Right atrium auricular region (tissue), 2 donors: ENCODE measurements at regions not wholly inside any gene's neighbourhood (a gene's known extent, or its start where the extent isn't known, plus 50 kb on each side); places are given as distances from the start of the nearest gene placed in this dataset.

Source experiments
- DNase-seq: peaks from one replicate; pipeline ENCODE4 v3.0.0-alpha.2; 2019; ENCODE audit warnings: low spot score
- H3K27ac ChIP-seq, 2 donors: fragments of 200-600 bp; sonication (generic); 1 replicate in 1 of 2; 2 replicates in 1 of 2; pipeline ENCODE4 v1.5.1; 2016 to 2019
- H3K27me3 ChIP-seq, 2 donors: fragments of 200-600 bp; sonication (generic); one replicate each; pipeline versions ENCODE4 v1.5.1 to v1.6.0; 2017 to 2019
- H3K36me3 ChIP-seq: fragments of 200-600 bp; sonication (generic); one replicate; pipeline ENCODE4 v1.5.1; 2016
- H3K4me1 ChIP-seq, 2 donors: fragments of 200-600 bp; sonication (generic); one replicate each; pipeline versions ENCODE4 v1.5.1 to v1.6.0; 2017 to 2019
- H3K4me3 ChIP-seq, 2 donors: fragments of 200-600 bp; sonication (generic); 1 replicate in 1 of 2; 2 replicates in 1 of 2; pipeline ENCODE4 v1.5.1; 2017 to 2019; ENCODE audit warnings: mild to moderate bottlenecking in 1 of 2, moderate library complexity in 1 of 2
- H3K9me3 ChIP-seq, 2 donors: fragments of 200-600 bp; sonication (generic); one replicate each; pipeline ENCODE4 v1.5.1; 2019
- CTCF ChIP-seq, 2 donors: fragments of 200-600 bp; sonication (generic); IDR thresholded peaks; one replicate each; pipeline ENCODE4 v1.5.1; 2019; ENCODE audit warnings: antibody characterized with exemption in 2 of 2

DNA sequence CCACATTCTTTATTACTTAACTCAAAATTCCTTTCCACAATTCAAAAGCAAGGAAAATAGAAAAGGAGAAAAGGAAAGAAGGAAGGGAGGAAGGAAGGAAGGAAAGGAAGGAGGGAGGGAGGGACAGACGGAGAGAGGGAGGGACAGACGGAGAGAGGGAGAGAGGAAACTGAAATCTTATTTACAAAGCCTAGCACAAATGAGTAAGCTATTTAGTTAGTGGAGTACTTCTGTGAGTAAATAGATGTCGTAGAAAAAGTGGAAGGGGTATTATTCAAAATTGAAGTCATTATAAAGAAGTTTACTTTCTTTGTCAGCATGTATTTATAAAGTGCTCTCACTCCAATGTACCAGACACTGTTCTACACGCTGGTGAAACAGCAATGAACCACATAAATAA, 177.9 kb downstream of the CETN3 start:
- H3K36me3 ChIP-seq, result no peaks in the 10 kb centered on the region
- no peak for TF ChIP-seq CTCF (IDR thresholded peaks at IDR 0.05)
- DNase-seq, result no peak
- no peak overlapping the region for H3K4me3 ChIP-seq
- no peak overlapping the region for H3K27ac ChIP-seq
- no peaks in the 10 kb centered on the region for H3K27me3 ChIP-seq
- no peaks in the 10 kb centered on the region for H3K4me1 ChIP-seq
- H3K9me3 ChIP-seq, result no peaks in the 10 kb centered on the region

DNA sequence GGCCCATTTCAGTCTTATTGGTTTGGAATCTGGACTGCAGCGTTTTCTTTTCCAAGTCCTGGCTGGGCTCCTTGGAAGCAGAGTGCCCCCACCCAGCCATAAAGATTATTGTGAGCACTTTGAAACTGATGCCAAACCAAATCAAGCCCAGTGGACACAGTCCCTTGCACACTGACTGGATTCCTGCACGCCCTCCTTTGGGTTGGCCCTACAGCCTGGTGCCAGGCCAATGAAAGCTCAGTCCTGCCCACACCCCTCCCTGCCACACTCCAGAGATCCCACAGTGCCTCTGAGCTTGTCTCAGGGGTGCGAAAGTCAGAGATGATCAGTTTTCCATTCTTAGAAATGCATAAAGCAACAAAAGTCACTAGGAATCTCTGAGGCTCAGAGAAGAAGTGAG, 181.9 kb downstream of the CETN3 start:
- DNase-seq, result no peak
- H3K4me3 ChIP-seq, result no peak overlapping the region
- no peaks in the 10 kb centered on the region for H3K27me3 ChIP-seq
- no peaks in the 10 kb centered on the region for H3K9me3 ChIP-seq
- H3K36me3 ChIP-seq, result no peaks in the 10 kb centered on the region
- TF ChIP-seq CTCF (IDR thresholded peaks at IDR 0.05), result no peak
- H3K4me1 ChIP-seq, result no peaks in the 10 kb centered on the region
- H3K27ac ChIP-seq, result no peak overlapping the region

DNA sequence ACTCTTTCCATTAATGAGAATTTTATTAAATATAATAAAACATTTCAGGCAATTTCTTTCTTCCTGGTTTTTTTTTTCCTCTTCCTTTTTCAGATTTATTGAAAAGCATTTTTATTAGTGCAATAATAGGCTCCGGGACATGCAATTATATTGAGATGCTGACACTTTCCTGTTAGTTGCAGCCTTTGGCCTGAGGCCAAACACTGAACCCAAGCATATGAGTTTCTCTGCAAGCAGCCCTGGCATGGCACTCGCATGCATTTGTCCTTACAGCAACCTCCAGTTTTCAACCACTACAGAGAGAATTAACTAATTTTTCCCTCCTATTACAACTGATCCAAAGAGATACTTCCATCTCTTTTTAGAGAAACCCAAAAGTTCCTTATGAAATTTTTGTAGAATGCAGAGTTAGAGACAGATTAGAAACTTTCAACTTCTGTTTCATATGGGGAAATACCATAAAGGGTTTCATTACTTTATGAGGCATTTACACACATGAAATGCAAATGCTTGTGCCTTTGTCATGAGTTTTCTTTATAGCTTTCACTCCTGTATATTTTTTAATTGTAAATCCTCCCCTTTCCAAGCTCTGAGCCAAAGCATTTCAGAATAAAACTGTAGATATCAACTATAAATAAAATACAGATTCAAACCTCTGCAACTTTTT, 183.0 kb downstream of the CETN3 start:
- no peak for DNase-seq
- H3K27me3 ChIP-seq, result no peaks in the 10 kb centered on the region
- H3K4me3 ChIP-seq, result no peak overlapping the region
- H3K4me1 ChIP-seq, result no peaks in the 10 kb centered on the region
- TF ChIP-seq CTCF (IDR thresholded peaks at IDR 0.05), result no peak
- no peak overlapping the region for H3K27ac ChIP-seq
- no peaks in the 10 kb centered on the region for H3K36me3 ChIP-seq
- H3K9me3 ChIP-seq, result no peaks in the 10 kb centered on the region

DNA sequence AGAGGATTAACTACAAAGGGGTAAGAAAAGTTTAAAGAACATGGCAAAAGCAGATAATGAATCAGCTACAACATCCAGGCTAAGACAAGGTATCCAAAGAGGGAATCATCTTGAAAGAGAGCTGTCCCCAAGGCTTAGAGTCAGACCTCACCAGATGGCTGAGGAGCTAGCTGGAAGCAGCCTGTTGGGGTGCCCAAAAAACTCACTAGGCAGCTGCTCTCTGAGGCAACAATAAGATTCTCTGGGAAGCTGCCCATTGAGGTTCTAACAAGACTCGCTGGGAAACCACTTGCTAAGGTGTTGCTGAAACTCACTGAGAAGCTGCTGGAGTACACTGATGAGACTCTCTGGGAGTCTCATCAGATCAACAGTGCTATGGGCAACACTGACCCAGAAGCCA, 185.2 kb downstream of the CETN3 start:
- no peak for TF ChIP-seq CTCF (IDR thresholded peaks at IDR 0.05)
- DNase-seq, result no peak

DNA sequence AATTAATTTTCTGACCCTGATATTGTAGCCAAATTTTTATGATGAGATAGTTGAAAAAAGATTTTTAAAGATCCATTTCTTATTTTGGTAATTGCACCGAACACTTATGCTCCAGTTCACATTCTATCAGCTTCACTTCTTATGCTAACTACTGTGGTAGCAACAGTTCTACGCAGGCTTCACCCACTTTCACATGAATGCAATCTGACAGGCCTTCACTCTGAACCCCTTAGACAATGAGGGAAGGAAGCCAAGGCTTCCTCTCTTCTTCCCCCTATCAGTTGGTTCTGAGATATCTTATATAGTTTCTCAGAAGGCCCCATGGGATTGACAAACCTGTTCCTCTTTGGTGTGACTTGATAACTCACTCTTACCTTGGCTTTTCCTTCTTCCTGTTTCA, 185.8 kb downstream of the CETN3 start:
- no peak overlapping the region for H3K4me3 ChIP-seq
- H3K36me3 ChIP-seq, result no peaks in the 10 kb centered on the region
- no peaks in the 10 kb centered on the region for H3K27me3 ChIP-seq
- no peak overlapping the region for H3K27ac ChIP-seq
- H3K4me1 ChIP-seq, result no peaks in the 10 kb centered on the region
- H3K9me3 ChIP-seq, result no peaks in the 10 kb centered on the region
- no peak for DNase-seq
- no peak for TF ChIP-seq CTCF (IDR thresholded peaks at IDR 0.05)

More for the DNA sequence above, 185.2 kb downstream of the CETN3 start:
- H3K27me3 ChIP-seq, result no peaks in the 10 kb centered on the region
- H3K27ac ChIP-seq, result no peak overlapping the region
- no peaks in the 10 kb centered on the region for H3K9me3 ChIP-seq
- no peaks in the 10 kb centered on the region for H3K36me3 ChIP-seq
- H3K4me3 ChIP-seq, result no peak overlapping the region
- H3K4me1 ChIP-seq, result no peaks in the 10 kb centered on the region

- Histone ChIP-seq H3K27ac (no peak overlapping the region), H3K4me1 (no peaks in the 10 kb centered on the region), H3K36me3 (no peaks in the 10 kb centered on the region), H3K4me3 (no peak overlapping the region), H3K27me3 (no peaks in the 10 kb centered on the region), H3K9me3 (peaks cover 0 to 7% of the 10 kb centered on the region in 2 donors)
- no peak for DNase-seq
- TF ChIP-seq CTCF (IDR thresholded peaks at IDR 0.05), result no peak
These were observed 187.6 kb downstream of the CETN3 start for GRCh38 chr5:90221951-90222350.
